ENCODE measurements at regions not wholly inside any gene's neighbourhood (a gene's known extent, or its start where the extent isn't known, plus 50 kb on each side); places are given as distances from the start of the nearest gene placed in this dataset.

GRCh38 chr5:82413302-82414040, 135.3 kb upstream of the RPS23 start:
- TF ChIP-seq EZH2 (IDR thresholded peaks at IDR 0.05) (no peak), CTCF (IDR thresholded peaks at IDR 0.05) (no peak)
